NCI-H524 (cell line): ENCODE measurements at regions not wholly inside any gene's neighbourhood (a gene's known extent, or its start where the extent isn't known, plus 50 kb on each side); places are given as distances from the start of the nearest gene placed in this dataset.

ENCODE experiments used
- DNase-seq, 2 experiments: peaks; one replicate each; lab custom pipeline; 2025; lab: John Stamatoyannopoulos, UW

- DNase-seq = no peak
These were observed 111.1 kb downstream of the SPTSSA start for GRCh38 chr14:34350903-34351302.

DNA sequence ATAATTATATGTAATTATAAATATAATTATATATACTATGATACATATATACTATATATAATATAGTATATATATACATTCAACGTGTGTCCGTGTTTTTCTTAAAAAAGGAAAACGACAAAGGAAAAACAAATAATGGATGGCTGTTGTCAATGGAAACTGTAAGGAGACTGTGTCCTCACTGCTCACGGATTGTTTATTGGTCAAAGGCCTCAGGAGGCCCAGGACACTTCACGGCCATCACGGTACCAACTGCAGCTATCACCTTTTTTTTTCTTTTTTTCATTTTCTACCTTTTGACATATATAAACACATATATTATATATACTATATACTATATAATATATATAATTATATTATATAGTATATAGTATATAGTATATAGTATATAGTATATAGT lies 113.4 kb downstream of the SPTSSA start:
- DNase-seq = no peak

- no peak for DNase-seq
These were observed 114.4 kb downstream of the SPTSSA start for GRCh38 chr14:34347683-34348082.

- DNase-seq = no peak
These were observed 116.1 kb downstream of the SPTSSA start for GRCh38 chr14:34345718-34346465.

- no peak for DNase-seq
These were observed 117.7 kb downstream of the SPTSSA start for GRCh38 chr14:34344318-34344717.

GRCh38 chr14:34340025-34340625 lies 121.9 kb downstream of the SPTSSA start:
- no peak for DNase-seq

DNA sequence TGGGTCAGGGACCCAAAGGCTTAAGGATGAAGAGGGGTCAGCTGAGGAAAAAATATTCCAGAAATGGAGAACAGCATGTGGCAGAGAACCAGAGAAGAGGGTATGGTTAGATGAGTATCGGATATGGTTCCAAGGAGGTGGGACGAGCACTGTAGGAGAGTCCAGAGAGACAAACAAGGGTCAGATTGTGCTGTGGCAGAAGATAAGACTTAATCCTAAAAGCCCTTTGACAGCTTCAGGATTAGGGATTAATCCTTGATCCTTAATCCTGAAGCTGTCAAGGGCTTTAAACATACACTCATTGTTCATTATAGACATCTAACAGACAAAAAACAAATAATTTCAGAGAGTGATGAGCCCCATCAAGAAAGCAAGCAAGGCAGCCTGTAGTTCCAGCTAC lies 124.0 kb downstream of the SPTSSA start:
- peak; percentile 47 to 74 for DNase-seq

GRCh38 chr14:34336501-34336900 lies 125.5 kb downstream of the SPTSSA start:
- no peak for DNase-seq

DNA sequence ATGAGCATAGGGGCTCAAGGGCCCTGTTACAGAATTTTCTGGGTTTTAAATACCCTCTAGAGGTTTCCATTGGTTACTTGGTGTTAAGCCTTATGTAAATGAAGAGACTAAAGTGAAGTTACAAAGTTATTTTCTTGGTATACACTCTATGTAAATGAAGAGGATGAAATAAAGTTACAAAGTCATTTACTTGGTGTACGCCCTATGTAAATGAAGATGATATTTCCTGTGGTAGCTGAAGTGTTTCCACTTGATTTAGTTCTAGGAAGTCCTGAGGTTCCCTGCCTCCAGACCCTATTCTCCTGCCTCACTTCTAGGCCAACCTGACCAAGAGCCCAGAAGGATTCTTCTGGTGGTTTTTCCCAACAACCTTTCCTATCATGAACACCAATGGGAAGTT lies 126.1 kb downstream of the SPTSSA start:
- DNase-seq = no peak

DNA sequence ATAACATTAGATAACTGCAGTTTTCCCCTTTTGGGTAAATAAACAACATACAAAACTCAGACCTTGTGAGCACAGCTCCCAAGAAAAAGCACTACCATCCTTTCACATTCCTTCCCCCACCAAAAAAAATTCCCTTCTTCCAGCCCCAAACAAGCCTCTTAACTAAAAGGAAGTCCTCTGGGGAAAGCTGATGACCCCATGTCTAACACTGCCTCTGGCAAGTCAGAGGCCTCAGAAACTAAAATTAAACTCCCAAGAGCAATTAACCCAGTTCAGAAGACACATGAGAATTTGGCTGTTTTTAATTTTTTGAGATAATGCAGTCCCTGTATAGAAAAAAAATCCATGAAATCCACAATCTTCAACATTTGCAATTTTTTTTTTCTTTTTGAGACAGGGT lies 127.7 kb downstream of the SPTSSA start:
- no peak for DNase-seq

GRCh38 chr14:34331728-34332623 lies 130.1 kb downstream of the SPTSSA start:
- DNase-seq = peak; percentile 40 to 78

GRCh38 chr14:34330846-34331245 lies 131.2 kb downstream of the SPTSSA start:
- no peak for DNase-seq

- no peak for DNase-seq
These were observed 132.7 kb downstream of the SPTSSA start for GRCh38 chr14:34329301-34329700.

- no peak for DNase-seq
These were observed 133.9 kb downstream of the SPTSSA start for GRCh38 chr14:34328178-34328577.

DNA sequence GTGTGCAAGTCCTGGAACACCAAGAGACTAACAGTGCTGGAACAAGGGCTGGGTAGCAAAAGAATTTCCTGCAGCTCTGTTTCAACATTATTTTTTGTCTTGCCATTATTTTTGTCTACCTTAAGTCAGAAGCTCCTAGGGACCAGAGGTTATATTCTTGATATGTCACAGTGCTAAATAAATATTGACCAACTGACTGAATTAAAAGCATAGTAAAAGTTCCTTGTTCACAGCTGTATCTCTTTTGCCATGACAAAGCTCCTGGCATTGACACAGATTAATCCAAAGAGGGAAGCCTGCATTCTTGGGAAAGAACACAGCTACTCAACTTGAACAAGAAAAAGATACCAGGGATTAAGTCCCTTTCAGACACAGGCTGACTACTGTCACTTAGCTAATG lies 136.5 kb downstream of the SPTSSA start:
- DNase-seq = peak in 1 of 2 experiments; percentile 21

DNA sequence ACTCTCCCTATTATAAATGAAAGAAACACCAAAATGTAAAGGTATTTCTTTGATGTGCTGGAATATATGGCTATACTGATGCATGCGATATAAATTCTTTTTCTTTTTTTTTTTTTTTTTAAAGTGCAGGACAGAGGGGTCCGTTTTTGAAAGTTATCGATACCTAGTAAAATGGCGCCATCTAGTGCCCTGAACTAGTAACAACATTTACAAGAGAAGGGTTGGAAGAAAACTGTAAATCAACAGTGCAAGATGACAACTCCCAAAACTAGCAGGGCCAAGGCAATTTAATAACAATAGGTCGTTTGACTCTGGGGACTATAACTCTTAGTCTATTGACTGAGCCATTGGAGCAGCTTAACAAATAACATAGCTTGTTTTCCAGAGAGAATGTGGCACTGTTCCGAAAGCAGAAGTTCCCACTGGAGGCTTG lies 137.7 kb downstream of the SPTSSA start:
- peak; percentile 52 to 72 for DNase-seq

GRCh38 chr14:34322940-34323418 lies 139.1 kb downstream of the SPTSSA start:
- peak; percentile 77 to 87 for DNase-seq

DNA sequence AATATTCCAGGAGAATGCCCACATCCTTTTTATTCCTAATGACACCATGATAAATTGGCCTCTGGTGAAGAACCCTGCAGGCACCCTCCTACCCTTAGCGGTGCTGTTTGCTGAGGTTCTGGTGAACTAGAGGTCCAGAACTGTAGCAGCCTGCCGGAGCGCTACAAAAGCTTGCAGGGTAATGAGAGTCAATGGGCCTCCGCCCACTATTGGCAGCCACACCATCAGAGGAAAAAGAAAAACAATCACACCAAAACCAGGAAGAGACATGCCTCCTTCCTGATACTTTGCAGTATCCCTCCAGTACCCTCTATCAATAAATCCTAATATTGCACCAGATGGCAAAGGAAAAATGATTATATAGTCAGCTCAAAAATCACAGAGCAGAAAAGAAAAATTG lies 142.9 kb downstream of the SPTSSA start:
- no peak for DNase-seq

DNA sequence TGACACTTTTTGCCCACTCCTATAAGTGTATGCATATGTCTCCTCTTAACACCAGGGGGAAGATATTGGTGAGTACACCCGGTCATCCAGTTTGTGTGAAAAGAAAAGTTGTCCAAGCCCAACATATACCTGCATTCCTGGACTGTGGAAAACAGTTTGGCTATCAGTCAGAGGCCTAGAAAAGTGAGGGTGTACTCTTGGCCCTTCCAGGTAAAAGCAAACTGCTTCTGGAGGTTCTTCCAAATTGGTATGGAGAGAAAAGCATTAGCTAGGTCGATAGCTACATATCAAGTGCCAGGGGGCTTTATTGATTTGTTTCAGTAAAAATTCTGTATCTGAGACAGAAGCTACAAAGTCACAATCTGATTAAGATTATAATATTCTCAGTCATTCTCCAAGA lies 144.0 kb downstream of the SPTSSA start:
- no peak for DNase-seq

DNA sequence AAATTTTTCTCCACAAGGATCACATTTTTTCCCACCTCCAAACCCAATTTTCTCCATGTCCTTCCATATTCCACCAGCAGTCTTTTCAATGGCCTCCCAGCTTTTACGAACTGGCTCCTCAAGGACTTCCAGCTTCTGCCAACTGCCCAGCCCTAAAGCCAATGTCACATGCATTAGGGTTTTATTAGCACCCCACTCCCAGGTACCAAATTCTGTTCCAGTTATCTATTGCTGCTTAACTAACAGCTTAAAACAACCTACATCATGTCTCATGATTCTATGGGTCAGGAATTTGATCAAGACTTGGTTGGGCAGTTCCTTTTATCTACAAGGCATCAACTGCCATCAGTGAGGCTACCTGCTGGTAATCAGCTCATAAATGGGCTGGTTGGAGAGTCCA lies 151.3 kb downstream of the SPTSSA start:
- DNase-seq = no peak

DNA sequence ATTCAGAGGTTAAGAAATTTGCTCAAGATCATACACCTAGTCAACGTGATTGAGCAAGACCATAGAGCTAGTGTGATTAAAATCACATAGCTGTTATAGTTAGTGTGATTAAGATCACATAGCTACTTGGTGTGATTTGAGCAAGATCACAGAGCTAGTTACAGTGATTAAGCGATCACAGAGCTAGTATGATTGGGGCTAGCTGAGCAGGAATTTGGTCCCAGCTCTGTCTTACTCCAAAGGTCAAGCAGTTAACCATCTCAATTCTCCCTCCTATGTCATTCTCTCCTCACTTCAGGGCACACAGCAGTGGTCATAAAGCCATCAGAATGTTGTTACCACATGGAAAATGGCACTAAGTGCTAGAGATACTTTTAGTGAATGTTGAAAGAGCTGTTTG lies 158.2 kb downstream of the SPTSSA start:
- DNase-seq = no peak

DNA sequence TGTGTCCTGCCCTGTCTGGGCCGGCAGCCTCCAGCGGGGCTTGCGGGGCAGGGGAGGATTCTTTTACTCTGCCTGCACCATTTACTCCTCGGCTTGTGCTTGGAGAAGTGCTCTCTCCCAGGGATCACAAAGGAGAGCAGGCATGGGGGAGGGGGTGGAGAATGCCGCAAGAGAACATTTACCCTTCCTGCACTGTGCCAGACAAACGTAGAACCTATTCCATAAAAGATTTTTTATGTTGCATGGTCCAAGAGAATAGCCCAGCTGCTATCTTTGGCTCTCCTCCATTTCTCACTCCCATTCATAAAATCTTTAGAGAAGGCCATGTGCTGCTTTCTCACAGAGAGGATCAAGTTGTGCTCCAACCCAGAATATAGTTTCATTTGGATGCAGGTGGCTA lies 159.4 kb downstream of the SPTSSA start:
- peak in 1 of 2 experiments; percentile 38 for DNase-seq
